DND-41 (cell line): ENCODE measurements at regions not wholly inside any gene's neighbourhood (a gene's known extent, or its start where the extent isn't known, plus 50 kb on each side); places are given as distances from the start of the nearest gene placed in this dataset.

ENCODE experiments used
- CTCF ChIP-seq: IDR thresholded peaks from 2 replicates; pipeline ENCODE4 v1.5.1; 2012; ENCODE audit warnings: borderline replicate concordance, low read length, moderate library complexity, mild to moderate bottlenecking; ENCODE audit not compliant: poor library complexity, severe bottlenecking; ENCODE audit errors: extremely low read depth
- EZH2 ChIP-seq: IDR thresholded peaks from 3 replicates; pipeline ENCODE4 v1.6.1; 2012; ENCODE audit warnings: borderline replicate concordance, low read depth, mild to moderate bottlenecking, moderate library complexity, low read length, inconsistent platforms; ENCODE audit not compliant: severe bottlenecking

- TF ChIP-seq CTCF = no peak
- no peak for TF ChIP-seq EZH2
Observed at GRCh38 chr13:90826688-90827087, 520.8 kb upstream of the MIR17HG start.
